Mesenchymal stem cell (in vitro differentiated cells and primary cell): ENCODE measurements at regions not wholly inside any gene's neighbourhood (a gene's known extent, or its start where the extent isn't known, plus 50 kb on each side); places are given as distances from the start of the nearest gene placed in this dataset.
"Not testable (repeated sequence)": the region's sequence is repeated elsewhere in the genome, so short reads cannot be mapped to it uniquely, and the experiment has no call there.

Experiments
- DNase-seq: peaks from one replicate; pipeline ENCODE4 v3.0.0-alpha.2; 2013
- H2AFZ ChIP-seq: one replicate; pipeline ENCODE4 v1.6.1; 2013; ENCODE audit warnings: low read depth, mild to moderate bottlenecking, control low read depth, inconsistent platforms, low read length, moderate library complexity
- H2AK5ac ChIP-seq: 2 replicates; pipeline ENCODE4 v1.6.1; 2013; ENCODE audit warnings: low read length, moderate library complexity, mild to moderate bottlenecking, inconsistent platforms; ENCODE audit not compliant: severe bottlenecking
- H2BK120ac ChIP-seq: one replicate; pipeline ENCODE4 v1.6.1; 2013; ENCODE audit warnings: low read depth, mild to moderate bottlenecking, inconsistent platforms, low read length, moderate library complexity
- H2BK12ac ChIP-seq, 2 experiments: one replicate each; pipeline ENCODE4 v1.6.1; 2013; ENCODE audit warnings: inconsistent platforms in 2 of 2, low read length in 2 of 2, mild to moderate bottlenecking in 2 of 2, moderate library complexity in 2 of 2, control low read depth in 1 of 2
- H2BK15ac ChIP-seq: one replicate; pipeline ENCODE4 v1.6.1; 2013; ENCODE audit warnings: mild to moderate bottlenecking, low read depth, inconsistent platforms; ENCODE audit not compliant: poor library complexity, severe bottlenecking
- H2BK5ac ChIP-seq: 2 replicates; pipeline ENCODE4 v1.6.1; 2013; ENCODE audit warnings: low read depth, mild to moderate bottlenecking, low read length, control low read depth, inconsistent platforms; ENCODE audit not compliant: poor library complexity, severe bottlenecking
- H3K14ac ChIP-seq, 2 experiments: one replicate each; pipeline ENCODE4 v1.6.1; 2013; ENCODE audit warnings: inconsistent platforms in 2 of 2, low read length in 2 of 2, control low read depth in 1 of 2, mild to moderate bottlenecking in 1 of 2, moderate library complexity in 1 of 2
- H3K18ac ChIP-seq, 2 experiments: one replicate each; pipeline ENCODE4 v1.6.1; 2013; ENCODE audit warnings: inconsistent platforms in 2 of 2, low read length in 2 of 2, control low read depth in 1 of 2, low read depth in 1 of 2, mild to moderate bottlenecking in 1 of 2
- H3K23ac ChIP-seq, 2 experiments: one replicate each; pipeline ENCODE4 v1.6.1; 2013; ENCODE audit warnings: inconsistent platforms in 2 of 2, low read length in 2 of 2, mild to moderate bottlenecking in 2 of 2, moderate library complexity in 2 of 2, control low read depth in 1 of 2
- H3K27ac ChIP-seq: 2 replicates; pipeline ENCODE4 v1.5.1; 2013; ENCODE audit warnings: mild to moderate bottlenecking, moderate library complexity, low read length, control low read depth, inconsistent platforms; ENCODE audit not compliant: poor library complexity, severe bottlenecking
- H3K27me3 ChIP-seq, 2 experiments: 2 replicates each; pipeline versions ENCODE4 v1.6.1 to v1.7.0; 2013; ENCODE audit warnings: low read length in 2 of 2, mild to moderate bottlenecking in 2 of 2, moderate library complexity in 2 of 2, control low read depth in 1 of 2, inconsistent platforms in 1 of 2; ENCODE audit not compliant: control insufficient read depth in 1 of 2, insufficient read depth in 1 of 2
- H3K36me3 ChIP-seq, 2 experiments: 2 replicates each; pipeline versions ENCODE4 v1.6.1 to v1.7.0; 2013; ENCODE audit warnings: low read length in 2 of 2, control low read depth in 1 of 2, inconsistent platforms in 1 of 2, low read depth in 1 of 2, mild to moderate bottlenecking in 1 of 2; ENCODE audit not compliant: insufficient read depth in 2 of 2, control insufficient read depth in 1 of 2
- H3K4ac ChIP-seq, 2 experiments: one replicate each; pipeline ENCODE4 v1.6.1; 2013; ENCODE audit warnings: inconsistent platforms in 2 of 2, low read length in 2 of 2, mild to moderate bottlenecking in 2 of 2, moderate library complexity in 2 of 2, control low read depth in 1 of 2, low read depth in 1 of 2
- H3K4me1 ChIP-seq: 2 replicates; pipeline ENCODE4 v1.6.1; 2013; ENCODE audit warnings: low read depth, low read length, control low read depth; ENCODE audit not compliant: control insufficient read depth, insufficient read depth
- H3K4me2 ChIP-seq: 2 replicates; pipeline ENCODE4 v1.6.1; 2013; ENCODE audit warnings: low read length, mild to moderate bottlenecking, inconsistent platforms; ENCODE audit not compliant: poor library complexity, severe bottlenecking
- H3K4me3 ChIP-seq, 2 experiments: 2 replicates each; pipeline versions ENCODE4 v1.5.1 to v1.7.0; 2013; ENCODE audit warnings: low read length in 2 of 2, mild to moderate bottlenecking in 2 of 2, control low read depth in 1 of 2, low read depth in 1 of 2; ENCODE audit not compliant: insufficient read depth in 1 of 2
- H3K79me1 ChIP-seq: replicated peaks from 2 replicates; pipeline ENCODE4 v1.6.1; 2013; ENCODE audit warnings: mild to moderate bottlenecking, control low read depth, low read length, inconsistent platforms; ENCODE audit not compliant: poor library complexity, severe bottlenecking
- H3K9ac ChIP-seq: 2 replicates; pipeline ENCODE4 v1.7.0; 2013; ENCODE audit warnings: mild to moderate bottlenecking, low read length, moderate library complexity
- H3K9me3 ChIP-seq: 2 replicates; pipeline ENCODE4 v1.7.0; 2013; ENCODE audit warnings: mild to moderate bottlenecking, low read length; ENCODE audit not compliant: control insufficient read depth
- H4K8ac ChIP-seq: one replicate; pipeline ENCODE4 v1.6.1; 2013; ENCODE audit warnings: inconsistent platforms, mild to moderate bottlenecking, low read length, moderate library complexity
- H4K91ac ChIP-seq: one replicate; pipeline ENCODE4 v1.6.1; 2013; ENCODE audit warnings: mild to moderate bottlenecking, low read length, inconsistent platforms
- WGBS: methylation state at CpG from one replicate; pipeline ENCODE4 v1.1.7; 2013; ENCODE audit warnings: mixed read lengths; 5-methylcytosine and 5-hydroxymethylcytosine counted together

- Histone ChIP-seq H2AFZ (no peak overlapping the region), H3K9ac (no peak overlapping the region), H3K4ac (no peak overlapping the region), H3K23ac (no peak overlapping the region), H2BK15ac (no peak overlapping the region), H4K91ac (no peak overlapping the region), H3K27me3 (no peaks in the 10 kb centered on the region), H3K4me1 (no peaks in the 10 kb centered on the region), H3K4me2 (no peak overlapping the region), H3K9me3 (no peaks in the 10 kb centered on the region), H2BK5ac (no peak overlapping the region), H3K36me3 (no peaks in the 10 kb centered on the region), H4K8ac (no peak overlapping the region), H3K79me1 (no peaks in the 10 kb centered on the region), H2AK5ac (no peak overlapping the region), H2BK120ac (no peak overlapping the region), H3K27ac (no peak overlapping the region), H3K18ac (no peak overlapping the region), H3K14ac (no peak overlapping the region), H3K4me3 (no peak overlapping the region), H2BK12ac (no peak overlapping the region)
- no CpG with 5 or more reads among the region's 1 CpG for WGBS
- no peak for DNase-seq
Measured at GRCh38 chr5:82942083-82942881, 134.9 kb downstream of the TMEM167A start.

DNA sequence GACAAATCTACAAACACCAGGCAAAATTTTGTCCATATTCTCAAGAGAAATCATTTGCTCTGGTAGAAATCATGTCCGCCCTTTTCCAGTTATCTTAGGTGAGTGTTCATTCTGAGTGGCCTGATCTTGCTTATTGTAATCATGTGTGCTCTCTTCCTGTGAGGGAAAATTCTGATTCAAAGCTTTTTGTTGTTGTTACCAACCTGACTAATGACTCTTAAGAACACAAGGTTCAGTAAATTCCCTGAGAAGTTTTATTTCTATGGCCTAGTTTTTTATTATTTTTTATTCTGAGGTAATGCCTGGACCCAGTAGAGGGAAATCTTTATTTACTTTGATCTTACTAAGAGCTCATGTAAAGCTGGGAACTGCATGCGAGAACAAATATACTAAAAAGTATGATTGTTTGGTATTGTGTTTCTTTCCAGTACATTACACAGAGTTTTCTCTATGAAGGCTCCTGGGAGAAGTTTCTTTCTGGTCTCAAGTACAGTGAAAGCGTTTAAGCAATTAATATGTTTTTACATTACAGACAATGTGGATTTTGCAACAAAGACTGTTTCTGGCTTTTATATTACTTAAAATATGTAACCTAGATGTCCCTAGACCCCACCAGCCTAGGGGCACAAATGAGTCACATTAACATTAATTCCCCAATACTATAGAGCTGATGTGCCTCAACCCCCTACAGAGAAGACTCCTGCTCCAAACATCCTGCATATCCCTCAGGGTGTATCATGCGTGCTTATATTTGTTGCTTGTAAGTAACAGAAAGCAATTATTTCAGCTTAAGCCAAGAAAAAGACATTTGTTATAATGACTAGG lies 138.1 kb downstream of the TMEM167A start:
- no peak overlapping the region for H2BK120ac ChIP-seq
- H3K14ac ChIP-seq = no peak overlapping the region
- H3K4me1 ChIP-seq = no peaks in the 10 kb centered on the region
- H3K4me2 ChIP-seq = no peak overlapping the region
- H2BK12ac ChIP-seq = no peak overlapping the region
- H3K27ac ChIP-seq = no peak overlapping the region
- no peaks in the 10 kb centered on the region for H3K9me3 ChIP-seq
- H4K91ac ChIP-seq = no peak overlapping the region
- no peak overlapping the region for H3K9ac ChIP-seq
- no peak overlapping the region for H2AFZ ChIP-seq
- no peak overlapping the region for H3K23ac ChIP-seq
- no peak overlapping the region for H2BK5ac ChIP-seq
- no peak overlapping the region for H2BK15ac ChIP-seq
- no peak overlapping the region for H3K4me3 ChIP-seq
- H3K27me3 ChIP-seq = no peaks in the 10 kb centered on the region
- H2AK5ac ChIP-seq = no peak overlapping the region
- DNase-seq = no peak
- 60% methylated on average over 3 of the region's 4 CpGs for WGBS
- no peaks in the 10 kb centered on the region for H3K79me1 ChIP-seq
- no peak overlapping the region for H4K8ac ChIP-seq
- H3K36me3 ChIP-seq = no peaks in the 10 kb centered on the region
- no peak overlapping the region for H3K4ac ChIP-seq
- no peak overlapping the region for H3K18ac ChIP-seq

DNA sequence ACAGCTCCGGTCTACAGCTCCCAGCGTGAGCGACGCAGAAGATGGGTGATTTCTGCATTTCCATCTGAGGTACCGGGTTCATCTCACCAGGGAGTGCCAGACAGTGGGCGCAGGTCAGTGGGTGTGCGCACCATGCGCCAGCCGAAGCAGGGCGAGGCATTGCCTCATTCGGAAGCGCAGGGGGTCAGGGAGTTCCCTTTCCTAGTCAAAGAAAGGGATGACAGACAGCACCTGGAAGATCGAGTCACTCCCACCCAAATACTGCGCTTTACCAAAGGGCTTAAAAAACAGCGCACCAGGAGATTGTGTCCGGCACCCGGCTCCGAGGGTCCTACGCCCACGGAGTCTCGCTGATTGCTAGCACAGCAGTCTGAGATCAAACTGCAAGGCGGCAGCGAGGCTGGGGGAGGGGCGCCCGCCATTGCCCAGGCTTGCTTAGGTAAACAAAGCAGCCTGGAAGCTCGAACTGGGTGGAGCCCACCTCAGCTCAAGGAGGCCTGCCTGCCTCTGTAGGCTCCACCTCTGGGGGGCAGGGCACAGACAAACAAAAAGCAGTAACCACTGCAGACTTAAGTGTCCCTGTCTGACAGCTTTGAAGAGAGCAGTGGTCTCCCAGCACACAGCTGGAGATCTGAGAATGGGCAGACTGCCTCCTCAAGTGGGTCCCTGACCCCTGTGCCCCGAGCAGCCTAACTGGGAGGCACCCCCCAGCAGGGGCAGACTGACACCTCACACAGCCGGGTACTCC lies 144.5 kb downstream of the TMEM167A start:
- not testable (repeated sequence) for H3K4me3 ChIP-seq, H2AFZ ChIP-seq, H3K9me3 ChIP-seq, H2BK5ac ChIP-seq, H3K27ac ChIP-seq, H4K91ac ChIP-seq, H2BK120ac ChIP-seq, H3K36me3 ChIP-seq, H3K23ac ChIP-seq, H3K4me2 ChIP-seq, H3K4ac ChIP-seq, H4K8ac ChIP-seq, DNase-seq, H3K27me3 ChIP-seq, H3K18ac ChIP-seq, H3K4me1 ChIP-seq, H2AK5ac ChIP-seq, H3K14ac ChIP-seq, H2BK15ac ChIP-seq, H3K9ac ChIP-seq, H2BK12ac ChIP-seq, H3K79me1 ChIP-seq
- WGBS = 74% methylated on average over 24 of the region's 28 CpGs

GRCh38 chr5:82931110-82931509 lies 146.1 kb downstream of the TMEM167A start:
- Histone ChIP-seq H4K91ac (no peak overlapping the region), H3K4me2 (no peak overlapping the region), H2BK12ac (no peak overlapping the region), H3K27ac (no peak overlapping the region), H3K23ac (no peak overlapping the region), H3K9me3 (no peaks in the 10 kb centered on the region), H3K9ac (peak overlapping the region; percentile 38), H2BK120ac (no peak overlapping the region), H3K36me3 (no peaks in the 10 kb centered on the region), H2AFZ (no peak overlapping the region), H4K8ac (no peak overlapping the region), H3K79me1 (no peaks in the 10 kb centered on the region), H3K4me1 (no peaks in the 10 kb centered on the region), H3K18ac (no peak overlapping the region), H2AK5ac (no peak overlapping the region), H2BK15ac (no peak overlapping the region), H3K27me3 (no peaks in the 10 kb centered on the region), H3K14ac (no peak overlapping the region), H3K4me3 (no peak overlapping the region), H2BK5ac (no peak overlapping the region), H3K4ac (no peak overlapping the region)
- DNase-seq = no peak
- WGBS = 87% methylated on average over 2 of the region's 3 CpGs
